Neutrophil (primary cell): ENCODE measurements at regions not wholly inside any gene's neighbourhood (a gene's known extent, or its start where the extent isn't known, plus 50 kb on each side); places are given as distances from the start of the nearest gene placed in this dataset.

Source experiments
- H3K27ac ChIP-seq: fragments of 200-600 bp; sonication (generic); 2 replicates; pipeline ENCODE4 v1.5.1; 2016; ENCODE audit warnings: mild to moderate bottlenecking, moderate library complexity
- H3K27me3 ChIP-seq: fragments of 200-600 bp; sonication (generic); 2 replicates; pipeline ENCODE4 v1.6.0; 2016; ENCODE audit warnings: mild to moderate bottlenecking
- H3K36me3 ChIP-seq: fragments of 200-600 bp; sonication (generic); 2 replicates; pipeline ENCODE4 v1.5.1; 2017
- H3K4me1 ChIP-seq, 2 experiments: fragments of 200-600 bp in 1 of 2; sonication (generic) in 1 of 2; 1 replicate in 1 of 2; 2 replicates in 1 of 2; pipeline versions ENCODE4 v1.5.1 to v1.6.1; 2013 to 2016; ENCODE audit warnings: low read depth in 1 of 2, low read length in 1 of 2, mild to moderate bottlenecking in 1 of 2, moderate library complexity in 1 of 2; ENCODE audit not compliant: control insufficient read depth in 1 of 2, insufficient read depth in 1 of 2
- H3K4me3 ChIP-seq, 2 experiments: fragments of 200-600 bp in 1 of 2; sonication (generic) in 1 of 2; 1 replicate in 1 of 2; 2 replicates in 1 of 2; pipeline ENCODE4 v1.5.1; 2013 to 2016; ENCODE audit warnings: low read depth in 1 of 2, low read length in 1 of 2, mild to moderate bottlenecking in 1 of 2, moderate library complexity in 1 of 2
- H3K9me3 ChIP-seq: fragments of 200-600 bp; sonication (generic); 2 replicates; pipeline ENCODE4 v1.5.1; 2016
- CTCF ChIP-seq: fragments of 200-600 bp; sonication (generic); IDR thresholded peaks from 2 replicates; pipeline ENCODE4 v1.5.1; 2016; ENCODE audit warnings: antibody characterized with exemption

- H3K27ac ChIP-seq, result no peak overlapping the region
- TF ChIP-seq CTCF, result no peak
- no peaks in the 10 kb centered on the region for H3K9me3 ChIP-seq
- H3K4me1 ChIP-seq, result peaks cover 25 to 29% of the 10 kb centered on the region in 2 experiments
- H3K36me3 ChIP-seq, result no peaks in the 10 kb centered on the region
- no peaks in the 10 kb centered on the region for H3K27me3 ChIP-seq
- H3K4me3 ChIP-seq, result no peak overlapping the region
These were observed 219.6 kb downstream of the PLK2 start for GRCh38 chr5:58240322-58240721.

- TF ChIP-seq CTCF, result no peak
- H3K9me3 ChIP-seq, result no peaks in the 10 kb centered on the region
- no peak overlapping the region for H3K27ac ChIP-seq
- peaks cover 25 to 29% of the 10 kb centered on the region in 2 experiments for H3K4me1 ChIP-seq
- H3K27me3 ChIP-seq, result no peaks in the 10 kb centered on the region
- no peaks in the 10 kb centered on the region for H3K36me3 ChIP-seq
- H3K4me3 ChIP-seq, result no peak overlapping the region
These were observed 220.2 kb downstream of the PLK2 start for GRCh38 chr5:58239731-58240130.

GRCh38 chr5:58239045-58239444 is 220.8 kb downstream of the PLK2 start:
- Histone ChIP-seq H3K27ac (no peak overlapping the region), H3K36me3 (no peaks in the 10 kb centered on the region), H3K4me1 (peaks cover 25 to 29% of the 10 kb centered on the region in 2 experiments), H3K9me3 (no peaks in the 10 kb centered on the region), H3K27me3 (no peaks in the 10 kb centered on the region), H3K4me3 (no peak overlapping the region)
- no peak for TF ChIP-seq CTCF

- Histone ChIP-seq H3K27me3 (no peaks in the 10 kb centered on the region), H3K4me1 (peaks cover 25 to 29% of the 10 kb centered on the region in 2 experiments), H3K27ac (no peak overlapping the region), H3K4me3 (no peak overlapping the region), H3K9me3 (no peaks in the 10 kb centered on the region), H3K36me3 (no peaks in the 10 kb centered on the region)
- no peak for TF ChIP-seq CTCF
These were observed 223.4 kb downstream of the PLK2 start for GRCh38 chr5:58236498-58236897.

- H3K27ac ChIP-seq, result peak overlapping the region; percentile 63
- no peak for TF ChIP-seq CTCF
These were observed 224.6 kb downstream of the PLK2 start for GRCh38 chr5:58235299-58235698.

GRCh38 chr5:58232130-58232529 is 227.8 kb downstream of the PLK2 start:
- H3K4me3 ChIP-seq, result no peak overlapping the region
- no peaks in the 10 kb centered on the region for H3K36me3 ChIP-seq
- no peaks in the 10 kb centered on the region for H3K9me3 ChIP-seq
- H3K27ac ChIP-seq, result no peak overlapping the region
- peaks cover 13 to 16% of the 10 kb centered on the region in 2 experiments for H3K4me1 ChIP-seq
- H3K27me3 ChIP-seq, result no peaks in the 10 kb centered on the region
- no peak for TF ChIP-seq CTCF

More at GRCh38 chr5:58235299-58235698, 224.6 kb downstream of the PLK2 start:
- no peak overlapping the region for H3K4me3 ChIP-seq
- peaks cover 25 to 29% of the 10 kb centered on the region in 2 experiments for H3K4me1 ChIP-seq
- no peaks in the 10 kb centered on the region for H3K9me3 ChIP-seq
- no peaks in the 10 kb centered on the region for H3K27me3 ChIP-seq
- no peaks in the 10 kb centered on the region for H3K36me3 ChIP-seq
